Caki2 (cell line): ENCODE measurements at regions not wholly inside any gene's neighbourhood (a gene's known extent, or its start where the extent isn't known, plus 50 kb on each side); places are given as distances from the start of the nearest gene placed in this dataset.
"Not testable (repeated sequence)": the region's sequence is repeated elsewhere in the genome, so short reads cannot be mapped to it uniquely, and the experiment has no call there.

Source experiments
- DNase-seq: peaks from one replicate; pipeline ENCODE4 v3.0.0-alpha.2; 2015; ENCODE audit warnings: low read depth
- in situ Hi-C: cut with HindIII; loops from 2 replicates; pipeline ENCODE4 v1.10.0; 2016; ENCODE audit warnings: low sequenced_read_pairs, low pct_unique_long_range_greater_than_20kb, mixed read lengths

- DNase-seq, result peak; percentile 12
- in situ Hi-C loops, result no loop called here
Observed at GRCh38 chr3:140850210-140850955, 91.3 kb upstream of the SLC25A36 start.

GRCh38 chr3:140854961-140855360 lies 86.7 kb upstream of the SLC25A36 start:
- DNase-seq, result no peak
- in situ Hi-C loops, result no loop called here

GRCh38 chr3:140856905-140857304 lies 84.7 kb upstream of the SLC25A36 start:
- in situ Hi-C loops, result no loop called here
- no peak for DNase-seq

GRCh38 chr3:140857993-140858392 lies 83.6 kb upstream of the SLC25A36 start:
- in situ Hi-C loops, result no loop called here
- no peak for DNase-seq

DNA sequence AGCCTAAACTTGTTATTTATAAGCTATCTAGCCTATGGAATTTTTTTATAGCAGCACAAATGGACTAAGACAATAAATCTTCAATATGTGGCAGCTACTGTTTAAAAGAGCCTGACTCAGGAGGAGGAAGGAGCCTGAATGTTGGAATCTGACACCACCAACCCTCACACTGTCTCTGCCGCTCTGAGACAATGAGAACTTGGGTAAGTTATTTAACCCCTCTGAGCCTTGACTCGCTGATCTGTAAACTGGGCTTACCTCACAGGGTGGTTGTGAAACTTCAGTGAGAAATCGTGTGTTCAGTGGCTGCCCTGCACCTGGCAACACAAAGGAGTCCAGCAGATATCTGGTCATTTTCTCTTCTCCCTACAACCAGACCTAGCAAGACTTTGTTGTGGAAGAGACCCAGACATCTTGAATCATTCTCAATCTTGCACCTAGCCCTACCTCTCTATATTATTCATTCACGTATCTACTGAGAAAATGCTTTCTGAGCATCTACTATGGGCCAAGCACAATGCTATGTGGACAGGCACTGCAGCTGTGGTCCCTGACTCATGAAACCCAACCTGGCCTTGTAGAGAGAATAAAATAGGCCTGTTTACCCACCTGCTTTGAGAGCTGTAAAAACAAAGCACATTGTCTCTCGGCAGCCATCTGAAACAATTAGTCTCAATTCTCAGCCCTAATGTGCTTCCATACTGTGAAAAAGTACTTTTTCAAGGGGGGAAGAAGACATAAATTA lies 81.9 kb upstream of the SLC25A36 start:
- in situ Hi-C loops, result no loop called here
- DNase-seq, result no peak

DNA sequence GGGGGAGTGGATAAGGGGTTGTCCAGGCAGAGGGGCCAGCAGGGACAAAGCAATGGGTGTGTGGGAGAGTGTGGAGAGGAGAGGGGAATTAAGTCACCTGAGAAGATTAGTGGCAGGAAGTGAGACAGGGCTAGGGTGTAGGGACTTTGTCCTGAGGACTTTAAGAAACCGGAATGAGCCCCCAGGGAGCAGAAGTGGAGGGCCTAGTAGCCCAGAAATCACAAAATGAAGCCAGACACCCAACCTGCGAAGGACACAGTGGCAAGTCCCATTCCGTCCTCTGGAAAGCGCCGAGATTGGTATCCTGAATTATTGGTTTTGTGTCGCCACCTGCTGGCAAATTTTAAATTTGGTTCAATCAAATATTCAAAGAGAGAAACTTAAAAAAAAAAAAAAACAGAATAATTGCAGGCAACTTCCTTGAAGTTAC lies 78.0 kb upstream of the SLC25A36 start:
- DNase-seq, result peak; percentile 67
- in situ Hi-C loops, result no loop called here

GRCh38 chr3:140870351-140870750 lies 71.3 kb upstream of the SLC25A36 start:
- DNase-seq, result no peak
- in situ Hi-C loops, result no loop called here

GRCh38 chr3:140871022-140871421 lies 70.6 kb upstream of the SLC25A36 start:
- in situ Hi-C loops, result no loop called here
- DNase-seq, result no peak

- DNase-seq, in situ Hi-C loops: not testable (repeated sequence)
Observed at GRCh38 chr3:140872165-140872564, 69.5 kb upstream of the SLC25A36 start.

DNA sequence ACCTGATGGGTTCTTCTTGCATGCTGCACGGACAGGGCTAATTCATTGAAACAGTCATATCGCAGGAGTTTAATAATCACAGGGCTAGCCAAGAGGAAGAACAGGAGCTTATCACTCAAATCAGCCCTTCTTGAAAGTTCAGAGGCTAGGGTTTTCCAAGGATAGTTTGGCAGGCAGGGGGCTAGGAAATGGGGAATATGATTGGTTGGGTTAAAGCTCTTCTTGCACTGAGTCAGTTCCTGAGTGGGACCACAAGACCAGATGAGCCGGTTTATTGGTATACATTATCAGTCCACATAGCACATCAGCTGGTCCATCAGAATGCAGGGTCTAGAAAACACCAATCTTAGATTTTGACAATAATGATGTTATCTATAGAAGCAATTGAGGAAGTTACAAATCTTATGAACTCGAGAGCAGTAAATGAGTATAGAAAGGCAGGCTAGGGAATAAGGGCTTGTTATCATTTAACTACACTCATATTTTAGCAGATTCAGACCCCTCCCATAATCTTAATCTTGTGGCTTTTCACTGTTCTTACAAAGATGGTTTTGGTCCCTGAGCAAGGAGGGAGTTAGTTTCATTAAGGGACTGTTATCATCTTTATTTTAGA lies 58.1 kb upstream of the SLC25A36 start:
- no peak for DNase-seq
- in situ Hi-C loops, result no loop called here

- in situ Hi-C loops, DNase-seq: not testable (repeated sequence)
Observed at GRCh38 chr3:140885697-140886096, 55.9 kb upstream of the SLC25A36 start.
